Upper lobe of left lung (tissue), 6 donors: ENCODE measurements at regions not wholly inside any gene's neighbourhood (a gene's known extent, or its start where the extent isn't known, plus 50 kb on each side); places are given as distances from the start of the nearest gene placed in this dataset.
"Not testable (repeated sequence)": the region's sequence is repeated elsewhere in the genome, so short reads cannot be mapped to it uniquely, and the experiment has no call there.

Source experiments
- ATAC-seq, 2 donors: fragments of 200-7000 bp; cut with Tn5 transposase; one replicate each; pipeline ENCODE4 v1.9.1; 2022; ENCODE audit warnings: mild to moderate bottlenecking in 2 of 2, moderate library complexity in 2 of 2; ENCODE audit not compliant: low FRiP score in 2 of 2
- DNase-seq, 2 donors: peaks; one replicate each; pipeline ENCODE4 v3.0.0-alpha.2; 2019 to 2020
- H3K27ac ChIP-seq, 4 donors: fragments of 200-600 bp; sonication (generic); one replicate each; pipeline ENCODE4 v1.5.1; 2016 to 2019
- H3K27me3 ChIP-seq, 4 donors: fragments of 200-600 bp; sonication (generic); one replicate each; pipeline ENCODE4 v1.5.1; 2017 to 2019
- H3K36me3 ChIP-seq, 4 donors: fragments of 200-600 bp; sonication (generic); one replicate each; pipeline ENCODE4 v1.5.1; 2016 to 2019
- H3K4me1 ChIP-seq, 4 donors: fragments of 200-600 bp; sonication (generic); one replicate each; pipeline ENCODE4 v1.5.1; 2018 to 2019
- H3K4me3 ChIP-seq, 4 donors: fragments of 200-600 bp; sonication (generic); one replicate each; pipeline ENCODE4 v1.5.1; 2017 to 2019; ENCODE audit warnings: mild to moderate bottlenecking in 2 of 4, moderate library complexity in 1 of 4
- H3K9me3 ChIP-seq, 4 donors: fragments of 200-600 bp; sonication (generic); one replicate each; pipeline ENCODE4 v1.5.1; 2018 to 2019
- EP300 ChIP-seq, 4 donors: sonication (generic); formaldehyde crosslinking; IDR thresholded peaks; one replicate each; pipeline ENCODE4 v1.5.1; 2017; ENCODE audit warnings: antibody characterized with exemption in 4 of 4, control low read depth in 2 of 4
- POLR2A ChIP-seq, 4 donors: fragments of 450-650 bp; IDR thresholded peaks; one replicate each; pipeline ENCODE4 v1.5.1; 2016 to 2017; ENCODE audit warnings: antibody characterized with exemption in 4 of 4, mild to moderate bottlenecking in 2 of 4
- POLR2AphosphoS5 ChIP-seq, 2 donors: sonication (generic); formaldehyde crosslinking; IDR thresholded peaks; one replicate each; pipeline ENCODE4 v1.5.1; 2017; ENCODE audit warnings: antibody characterized with exemption in 2 of 2
- WGBS, 2 donors: methylation state at CpG; one replicate each; pipeline ENCODE4 v1.1.5; 2017 to 2018; 5-methylcytosine and 5-hydroxymethylcytosine counted together
- TF ChIP-seq, protein P1 (sequence below), 6 experiments: fragments of 450-650 bp in 4 of 6; fragments of 200-600 bp in 2 of 6; sonication (generic) in 2 of 6; IDR thresholded peaks; one replicate each; pipeline ENCODE4 v1.5.1; 2016 to 2019; ENCODE audit warnings: antibody characterized with exemption in 6 of 6
- donor health status: DM: no; HTN: no; CAD: no; lungs with moderate emphysema.
- donor health status: DM: no; HTN: yes; CAD: no; lungs with severe emphysema.

DNA sequence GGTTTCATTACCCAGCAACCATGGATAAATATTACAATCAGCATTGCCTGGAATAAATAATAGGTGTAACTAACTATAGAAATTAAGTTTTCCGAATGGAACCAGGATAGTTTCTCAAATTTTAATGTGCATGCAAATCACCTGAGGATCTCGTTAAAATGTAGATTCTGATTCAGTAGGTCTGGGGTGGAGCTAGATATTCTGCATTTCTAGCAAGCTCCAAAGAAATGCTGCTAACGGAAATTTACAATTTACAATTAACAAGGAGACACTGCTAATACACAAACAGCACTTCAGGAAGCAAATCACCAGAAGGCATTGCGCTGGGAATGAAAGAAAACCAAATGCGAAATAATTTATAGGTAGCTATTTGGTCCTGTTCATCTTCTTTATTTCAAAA lies 597.5 kb upstream of the KLF12 start:
- H3K4me1 ChIP-seq: no peaks in the 10 kb centered on the region
- no peak overlapping the region for H3K4me3 ChIP-seq
- no peak overlapping the region for H3K27ac ChIP-seq
- no peaks in the 10 kb centered on the region for H3K9me3 ChIP-seq
- WGBS, 2 donors: 84 to 88% methylated on average over 5 of the region's 5 CpGs
- ATAC-seq: no peak
- DNase-seq: no peak
- no peaks in the 10 kb centered on the region for H3K27me3 ChIP-seq
- TF ChIP-seq EP300 (IDR thresholded peaks at IDR 0.05) (no peak), POLR2AphosphoS5 (IDR thresholded peaks at IDR 0.05) (no peak), POLR2A (IDR thresholded peaks at IDR 0.05) (no peak)
- TF ChIP-seq, protein P1, sequence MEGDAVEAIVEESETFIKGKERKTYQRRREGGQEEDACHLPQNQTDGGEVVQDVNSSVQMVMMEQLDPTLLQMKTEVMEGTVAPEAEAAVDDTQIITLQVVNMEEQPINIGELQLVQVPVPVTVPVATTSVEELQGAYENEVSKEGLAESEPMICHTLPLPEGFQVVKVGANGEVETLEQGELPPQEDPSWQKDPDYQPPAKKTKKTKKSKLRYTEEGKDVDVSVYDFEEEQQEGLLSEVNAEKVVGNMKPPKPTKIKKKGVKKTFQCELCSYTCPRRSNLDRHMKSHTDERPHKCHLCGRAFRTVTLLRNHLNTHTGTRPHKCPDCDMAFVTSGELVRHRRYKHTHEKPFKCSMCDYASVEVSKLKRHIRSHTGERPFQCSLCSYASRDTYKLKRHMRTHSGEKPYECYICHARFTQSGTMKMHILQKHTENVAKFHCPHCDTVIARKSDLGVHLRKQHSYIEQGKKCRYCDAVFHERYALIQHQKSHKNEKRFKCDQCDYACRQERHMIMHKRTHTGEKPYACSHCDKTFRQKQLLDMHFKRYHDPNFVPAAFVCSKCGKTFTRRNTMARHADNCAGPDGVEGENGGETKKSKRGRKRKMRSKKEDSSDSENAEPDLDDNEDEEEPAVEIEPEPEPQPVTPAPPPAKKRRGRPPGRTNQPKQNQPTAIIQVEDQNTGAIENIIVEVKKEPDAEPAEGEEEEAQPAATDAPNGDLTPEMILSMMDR (IDR thresholded peaks at IDR 0.05): no peak
- no peaks in the 10 kb centered on the region for H3K36me3 ChIP-seq

DNA sequence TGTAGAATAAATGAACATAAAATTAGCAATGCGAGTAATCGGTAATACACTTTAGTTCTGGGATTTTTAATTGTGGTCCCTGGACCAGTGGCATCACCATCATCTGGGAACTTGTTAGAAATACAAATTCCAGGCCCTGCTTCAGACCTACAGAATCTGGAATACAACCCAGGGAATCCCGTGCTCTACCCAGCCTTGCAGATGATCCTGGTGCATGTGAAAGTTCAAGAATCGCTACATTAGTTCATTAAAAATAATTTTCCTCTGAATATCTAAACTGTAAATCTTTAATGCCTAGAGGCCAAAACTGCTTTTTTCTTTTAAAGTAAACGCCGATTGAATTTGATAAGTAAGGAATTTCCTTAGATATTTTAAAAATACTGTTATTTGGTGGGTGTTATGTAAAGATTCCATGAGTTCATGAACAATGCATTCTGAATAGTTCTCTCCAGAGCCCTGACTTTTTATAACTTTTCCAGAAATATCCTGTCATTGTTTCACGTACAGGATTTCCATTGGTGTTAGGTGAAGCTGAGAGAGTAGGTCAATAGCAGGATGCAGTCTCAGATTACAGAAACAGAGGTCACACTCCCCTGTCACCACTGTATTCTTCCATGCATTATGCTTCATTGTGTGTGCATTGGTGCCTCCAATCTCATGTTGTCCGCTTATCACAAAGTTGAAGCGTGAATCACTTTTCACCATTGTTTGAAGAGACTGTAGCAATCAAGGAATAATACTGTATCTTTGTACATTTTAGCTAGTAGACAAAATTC lies 596.5 kb upstream of the KLF12 start:
- WGBS, 2 donors: 75 to 81% methylated on average over 9 of the region's 9 CpGs
- no peak overlapping the region for H3K27ac ChIP-seq
- H3K9me3 ChIP-seq: no peaks in the 10 kb centered on the region
- no peaks in the 10 kb centered on the region for H3K27me3 ChIP-seq
- H3K36me3 ChIP-seq: no peaks in the 10 kb centered on the region
- ATAC-seq (no peak), DNase-seq (no peak)
- no peaks in the 10 kb centered on the region for H3K4me1 ChIP-seq
- TF ChIP-seq POLR2A (IDR thresholded peaks at IDR 0.05): no peak
- no peak for TF ChIP-seq EP300 (IDR thresholded peaks at IDR 0.05)
- TF ChIP-seq POLR2AphosphoS5 (IDR thresholded peaks at IDR 0.05): no peak
- TF ChIP-seq, protein P1 (IDR thresholded peaks at IDR 0.05): no peak
- no peak overlapping the region for H3K4me3 ChIP-seq

DNA sequence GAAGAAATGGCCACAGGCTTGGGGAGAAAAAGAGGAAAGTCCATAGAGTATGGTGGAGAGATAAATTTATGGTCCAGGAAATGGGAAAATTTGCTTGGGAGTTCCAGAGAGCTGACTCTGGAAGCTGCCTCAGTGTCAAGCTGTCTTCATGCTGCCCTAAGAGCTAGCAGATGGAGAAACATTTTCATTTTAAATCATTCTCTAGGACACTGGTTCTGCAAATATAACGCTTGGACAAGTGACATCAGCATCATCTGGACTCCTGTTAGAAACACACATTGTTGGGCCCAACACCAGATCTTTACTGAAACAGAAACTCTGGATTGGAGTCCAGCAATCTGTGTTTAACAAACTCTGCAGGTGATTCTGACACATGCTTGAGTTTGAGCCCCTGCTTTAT lies 592.0 kb upstream of the KLF12 start:
- WGBS, 2 donors: 80 to 100% methylated on average over 1 of the region's 1 CpG
- ATAC-seq (no peak), DNase-seq (no peak)
- no peaks in the 10 kb centered on the region for H3K36me3 ChIP-seq
- H3K27ac ChIP-seq: no peak overlapping the region
- H3K27me3 ChIP-seq: no peaks in the 10 kb centered on the region
- H3K4me3 ChIP-seq: no peak overlapping the region
- no peaks in the 10 kb centered on the region for H3K9me3 ChIP-seq
- H3K4me1 ChIP-seq: no peaks in the 10 kb centered on the region
- TF ChIP-seq, protein P1 (IDR thresholded peaks at IDR 0.05): no peak

DNA sequence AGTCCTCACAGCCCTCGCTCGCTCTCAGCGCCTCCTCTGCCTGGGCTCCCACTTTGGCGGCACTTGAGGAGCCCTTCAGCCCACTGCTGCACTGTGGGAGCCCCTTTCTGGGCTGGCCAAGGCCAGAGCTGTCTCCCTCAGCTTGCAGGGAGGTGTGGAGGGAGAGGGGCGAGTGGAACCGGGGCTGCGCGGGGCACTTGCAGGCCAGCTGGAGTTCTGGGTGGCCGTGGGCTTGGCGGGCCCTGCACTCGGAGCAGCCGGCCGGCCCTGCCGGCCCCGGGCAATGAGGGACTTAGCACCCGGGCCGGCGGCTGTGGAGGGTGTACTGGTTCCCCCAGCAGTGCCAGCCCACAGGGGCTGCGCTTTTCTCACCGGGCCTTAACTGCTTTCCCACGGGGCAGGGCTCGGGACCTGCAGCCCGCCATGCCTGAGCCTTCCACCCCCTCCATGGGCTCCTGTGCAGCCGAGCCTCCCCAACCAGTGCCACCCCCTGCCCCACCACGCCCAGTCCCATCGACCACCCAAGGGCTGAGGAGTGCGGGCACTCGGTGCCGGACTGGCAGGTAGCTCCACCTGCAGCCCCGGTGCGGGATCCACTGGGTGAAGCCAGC lies 584.1 kb upstream of the KLF12 start:
- 93 to 100% methylated on average over 5 to 24 of the region's 31 CpGs for WGBS, 2 donors
- not testable (repeated sequence) for H3K27me3 ChIP-seq, H3K4me3 ChIP-seq, H3K4me1 ChIP-seq, H3K9me3 ChIP-seq, H3K27ac ChIP-seq, ATAC-seq, H3K36me3 ChIP-seq
- DNase-seq: peak in 1 of 2 donors; percentile 69

DNA sequence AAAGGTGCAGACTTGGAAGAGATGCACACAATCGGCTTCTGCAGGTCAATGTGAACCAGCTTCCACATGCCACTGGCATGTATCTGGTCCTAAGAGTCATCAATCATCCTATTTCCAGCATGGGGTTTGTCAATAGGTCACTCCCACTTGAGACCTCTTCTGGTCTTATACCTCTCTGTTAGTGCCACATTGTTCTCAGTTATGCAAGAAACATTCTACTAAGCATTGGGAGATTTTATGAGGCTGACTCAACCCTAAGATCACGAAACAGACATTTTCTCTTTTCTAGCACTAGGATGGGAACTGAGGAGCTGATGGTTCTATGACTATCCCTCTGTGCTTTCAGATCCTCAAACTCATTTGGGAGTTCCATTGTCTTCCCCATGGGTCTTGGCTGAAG lies 581.5 kb upstream of the KLF12 start:
- whole genome bisulfite sequencing, 2 donors: 85 to 87% methylated on average over 2 of the region's 2 CpGs
- Histone ChIP-seq H3K4me1 (no peaks in the 10 kb centered on the region), H3K27me3 (no peaks in the 10 kb centered on the region), H3K36me3 (no peaks in the 10 kb centered on the region), H3K9me3 (peaks cover 0 to 7% (median 0%) of the 10 kb centered on the region in 4 donors), H3K27ac (no peak overlapping the region), H3K4me3 (no peak overlapping the region)
- no peak for DNase-seq
- no peak for TF ChIP-seq POLR2A (IDR thresholded peaks at IDR 0.05)
- no peak for TF ChIP-seq POLR2AphosphoS5 (IDR thresholded peaks at IDR 0.05)
- no peak for TF ChIP-seq EP300 (IDR thresholded peaks at IDR 0.05)
- TF ChIP-seq, protein P1 (IDR thresholded peaks at IDR 0.05): no peak
- ATAC-seq: no peak
